Upper lobe of right lung (tissue), 1 donor: ENCODE measurements at regions not wholly inside any gene's neighbourhood (a gene's known extent, or its start where the extent isn't known, plus 50 kb on each side); places are given as distances from the start of the nearest gene placed in this dataset.

Experiments used
- ATAC-seq: fragments of 200-7000 bp; cut with Tn5 transposase; one replicate; pipeline ENCODE4 v1.9.1; 2020; ENCODE audit warnings: mild to moderate bottlenecking, moderate library complexity
- DNase-seq: peaks from one replicate; pipeline ENCODE4 v3.0.0-alpha.2; 2020
- H3K27ac ChIP-seq: fragments of 200-600 bp; one replicate; pipeline ENCODE4 v1.8.0; 2022
- H3K27me3 ChIP-seq: fragments of 200-600 bp; one replicate; pipeline ENCODE4 v1.8.0; 2022; ENCODE audit warnings: mild to moderate bottlenecking
- H3K36me3 ChIP-seq: fragments of 200-600 bp; one replicate; pipeline ENCODE4 v1.8.0; 2022
- H3K4me1 ChIP-seq: fragments of 200-600 bp; one replicate; pipeline ENCODE4 v1.8.0; 2022
- H3K4me3 ChIP-seq: fragments of 200-600 bp; one replicate; pipeline ENCODE4 v1.8.0; 2022; ENCODE audit warnings: mild to moderate bottlenecking
- H3K9me3 ChIP-seq: fragments of 200-600 bp; one replicate; pipeline ENCODE4 v1.8.0; 2022
- CTCF ChIP-seq: fragments of 200-600 bp; IDR thresholded peaks from one replicate; pipeline ENCODE4 v1.8.0; 2022; ENCODE audit warnings: antibody characterized with exemption
- intact Hi-C: fragments of 100-400 bp; cut with DNase I; formaldehyde crosslinking; loops from one replicate; pipeline ENCODE4 v1.11.0; 2022
- donor health status: DM: no; HTN: yes; CAD: no; lungs with severe emphysema.

DNA sequence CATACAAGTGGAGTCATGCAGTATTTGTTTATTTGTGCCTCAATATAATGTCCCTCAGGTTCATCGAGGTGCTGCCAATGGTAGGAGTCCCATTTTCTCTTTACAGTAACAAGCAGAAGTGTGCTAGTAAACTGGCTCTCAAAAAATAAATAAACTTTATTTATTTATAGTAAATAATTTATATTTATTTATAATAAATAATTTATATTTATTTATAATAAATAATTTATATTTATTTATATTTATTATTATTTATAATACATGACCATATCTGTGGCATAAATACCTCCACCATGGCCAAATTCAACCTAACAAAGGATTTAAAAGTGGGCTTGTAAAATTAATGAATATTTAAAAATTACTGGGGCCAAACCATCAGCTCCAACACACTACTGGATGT lies 464.9 kb upstream of the NWD2 start:
- DNase-seq, result no peak
- ATAC-seq, result no peak
- no peak overlapping the region for H3K4me3 ChIP-seq
- no peaks in the 10 kb centered on the region for H3K4me1 ChIP-seq
- H3K27ac ChIP-seq, result no peak overlapping the region
- intact Hi-C loops, result no loop called here
- H3K27me3 ChIP-seq, result no peaks in the 10 kb centered on the region
- no peak for TF ChIP-seq CTCF
- no peaks in the 10 kb centered on the region for H3K9me3 ChIP-seq
- no peaks in the 10 kb centered on the region for H3K36me3 ChIP-seq

- Histone ChIP-seq H3K36me3 (no peaks in the 10 kb centered on the region), H3K4me1 (no peaks in the 10 kb centered on the region), H3K9me3 (no peaks in the 10 kb centered on the region), H3K27ac (no peak overlapping the region), H3K4me3 (no peak overlapping the region), H3K27me3 (no peaks in the 10 kb centered on the region)
- intact Hi-C loops, result no loop called here
- no peak for TF ChIP-seq CTCF
- ATAC-seq (no peak), DNase-seq (no peak)
These were observed 458.6 kb upstream of the NWD2 start for GRCh38 chr4:36785973-36786372.

- intact Hi-C loops, result no loop called here
- no peak for TF ChIP-seq CTCF
- no peaks in the 10 kb centered on the region for H3K36me3 ChIP-seq
- no peaks in the 10 kb centered on the region for H3K9me3 ChIP-seq
- no peak for DNase-seq
- no peaks in the 10 kb centered on the region for H3K27me3 ChIP-seq
- H3K4me3 ChIP-seq, result no peak overlapping the region
- H3K27ac ChIP-seq, result no peak overlapping the region
- H3K4me1 ChIP-seq, result no peaks in the 10 kb centered on the region
- ATAC-seq, result no peak
These were observed 458.0 kb upstream of the NWD2 start for GRCh38 chr4:36786519-36786918.

DNA sequence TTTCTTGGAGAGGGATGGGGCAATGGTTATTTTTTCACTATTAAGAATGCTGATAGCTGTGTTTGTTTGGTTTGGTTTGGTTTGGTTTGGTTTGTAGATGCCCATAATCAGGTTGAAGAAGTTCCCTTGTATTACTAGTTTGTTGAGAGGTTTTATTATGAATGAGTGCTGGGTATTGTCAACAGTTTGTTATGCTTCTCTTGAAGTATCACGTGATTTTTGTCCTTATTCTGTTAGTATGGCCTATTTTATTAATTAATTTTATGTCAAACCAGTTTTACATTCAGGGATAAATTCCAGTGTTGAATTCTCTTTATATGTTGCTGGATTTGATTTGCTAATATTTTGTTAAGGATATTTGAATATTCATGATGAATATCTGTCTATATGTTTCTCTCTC lies 449.8 kb upstream of the NWD2 start:
- no peak for TF ChIP-seq CTCF
- no peaks in the 10 kb centered on the region for H3K36me3 ChIP-seq

DNA sequence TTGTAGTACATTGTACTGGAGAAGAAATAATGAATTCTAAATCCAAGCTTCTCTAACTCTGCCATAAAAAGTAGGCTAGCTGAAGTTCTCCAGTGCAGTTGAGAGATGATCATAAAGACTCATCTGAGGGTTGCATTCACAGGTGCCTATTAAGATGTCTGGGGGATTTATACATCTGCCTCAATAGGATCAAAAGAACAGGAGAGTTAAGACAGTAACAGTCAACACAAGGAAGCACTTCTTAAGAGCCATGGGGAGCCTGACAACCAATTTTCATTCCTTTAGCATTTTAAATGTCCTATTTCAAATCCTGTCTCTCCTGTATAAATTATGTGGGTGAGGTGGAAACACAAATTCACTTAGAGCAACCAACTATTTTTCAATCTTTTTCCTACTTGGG lies 432.4 kb upstream of the NWD2 start:
- no peaks in the 10 kb centered on the region for H3K4me1 ChIP-seq
- intact Hi-C loops, result no loop called here
- H3K9me3 ChIP-seq, result no peaks in the 10 kb centered on the region

More for the DNA sequence above, 449.8 kb upstream of the NWD2 start:
- intact Hi-C loops, result no loop called here
- H3K27me3 ChIP-seq, result no peaks in the 10 kb centered on the region
- H3K4me1 ChIP-seq, result no peaks in the 10 kb centered on the region
- no peak for DNase-seq
- no peaks in the 10 kb centered on the region for H3K9me3 ChIP-seq
- H3K4me3 ChIP-seq, result no peak overlapping the region
- no peak for ATAC-seq
- H3K27ac ChIP-seq, result no peak overlapping the region

More for the DNA sequence above, 432.4 kb upstream of the NWD2 start:
- DNase-seq, result no peak
- no peak overlapping the region for H3K27ac ChIP-seq
- ATAC-seq, result no peak
- H3K27me3 ChIP-seq, result no peaks in the 10 kb centered on the region
- H3K36me3 ChIP-seq, result no peaks in the 10 kb centered on the region
- TF ChIP-seq CTCF, result no peak
- no peak overlapping the region for H3K4me3 ChIP-seq
